ENCODE measurements at regions not wholly inside any gene's neighbourhood (a gene's known extent, or its start where the extent isn't known, plus 50 kb on each side); places are given as distances from the start of the nearest gene placed in this dataset.

DNA sequence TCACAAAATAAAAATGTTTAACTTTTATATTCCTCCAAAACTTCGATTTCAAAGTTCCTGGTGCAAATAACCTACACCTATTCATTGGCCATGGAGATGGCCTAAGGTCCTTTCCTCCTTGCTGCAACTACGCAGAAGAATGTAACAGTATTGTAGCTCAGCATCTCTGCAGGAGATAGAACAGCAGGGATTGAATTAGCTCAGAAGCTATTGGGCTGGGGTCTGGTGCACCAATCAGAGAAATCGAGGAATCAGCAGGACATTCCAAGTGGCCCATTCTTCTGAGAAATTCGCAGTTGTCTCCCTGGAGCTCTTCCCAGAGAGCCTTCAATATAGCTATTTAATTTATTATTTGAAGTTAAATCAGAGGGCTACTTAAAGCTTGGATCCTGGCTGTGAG, 560.6 kb downstream of the GATA3 start:
- no peak overlapping the region for H2AFZ ChIP-seq (ENCODE audit: insufficient read depth, low read length, poor library complexity)
- no peaks in the 10 kb centered on the region for H3K4me1 ChIP-seq (ENCODE audit: control insufficient read depth in 1 of 2, insufficient read depth in 2 of 2, low read length in 2 of 2)

DNA sequence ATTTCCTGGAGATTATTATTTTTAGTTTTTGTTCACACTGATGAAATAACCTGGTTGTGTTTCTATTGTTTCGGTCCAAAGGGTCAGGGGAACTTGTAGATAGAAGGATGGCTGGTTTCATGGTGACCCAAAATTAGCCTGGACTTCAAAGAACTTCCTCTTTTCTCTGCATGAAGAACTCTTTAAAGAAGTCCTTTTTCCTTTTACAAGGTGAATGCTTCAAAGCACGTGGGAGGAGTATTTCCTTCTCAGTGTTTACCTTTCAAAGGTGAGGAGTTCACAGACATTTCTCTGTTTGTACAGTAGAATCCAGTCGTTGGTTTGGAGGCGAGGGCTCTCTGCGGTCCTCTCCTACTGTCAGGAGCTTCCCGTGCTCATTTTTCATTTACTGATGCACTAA, 561.7 kb downstream of the GATA3 start:
- Histone ChIP-seq H3K79me1 (ENCODE audit: low read length) (no peaks in the 10 kb centered on the region), H3K9ac (ENCODE audit: low read length) (no peak overlapping the region), H3K23ac (ENCODE audit: low read length) (no peak overlapping the region), H3K4me2 (ENCODE audit: low read length) (no peak overlapping the region), H3K79me2 (ENCODE audit: control insufficient read depth, insufficient read depth, low read length, poor library complexity) (no peaks in the 10 kb centered on the region), H3K27ac (ENCODE audit: low read depth, low read length) (no peak overlapping the region), H3K14ac (ENCODE audit: low read length) (no peak overlapping the region), H3K4ac (ENCODE audit: low read depth, low read length) (no peak overlapping the region), H2BK12ac (ENCODE audit: low read length) (no peak overlapping the region), H4K8ac (ENCODE audit: low read depth, low read length) (no peak overlapping the region), H2AFZ (ENCODE audit: insufficient read depth, low read length, poor library complexity) (no peak overlapping the region), H3K9me3 (ENCODE audit: insufficient read depth, low read depth, low read length) (no peaks in the 10 kb centered on the region), H3K4me1 (ENCODE audit: control insufficient read depth in 1 of 2, insufficient read depth in 2 of 2, low read length in 2 of 2) (no peaks in the 10 kb centered on the region), H3K4me3 (ENCODE audit: low read depth, low read length) (no peak overlapping the region), H3K36me3 (ENCODE audit: control insufficient read depth in 1 of 2, insufficient read depth in 2 of 2, low read length in 2 of 2) (no peaks in the 10 kb centered on the region), H4K91ac (ENCODE audit: low read depth, low read length) (no peak overlapping the region), H2AK5ac (ENCODE audit: low read length) (no peak overlapping the region), H3K27me3 (ENCODE audit: insufficient read depth, low read length) (no peaks in the 10 kb centered on the region), H3K18ac (ENCODE audit: low read length) (no peak overlapping the region), H2BK120ac (ENCODE audit: insufficient read depth, low read length, poor library complexity) (no peak overlapping the region), H4K12ac (ENCODE audit: low read depth, low read length) (no peak overlapping the region), H2BK5ac (ENCODE audit: low read depth, low read length, poor library complexity) (no peak overlapping the region)
- DNase-seq = no peak
- no CpG with 5 or more reads among the region's 6 CpGs for WGBS (ENCODE audit: extremely low coverage, insufficient coverage, insufficient read length)

More for the DNA sequence above, 560.6 kb downstream of the GATA3 start:
- Histone ChIP-seq H4K91ac (ENCODE audit: low read depth, low read length) (no peak overlapping the region), H2BK12ac (ENCODE audit: low read length) (no peak overlapping the region), H4K8ac (ENCODE audit: low read depth, low read length) (no peak overlapping the region), H2AK5ac (ENCODE audit: low read length) (no peak overlapping the region), H3K36me3 (ENCODE audit: control insufficient read depth in 1 of 2, insufficient read depth in 2 of 2, low read length in 2 of 2) (no peaks in the 10 kb centered on the region), H3K14ac (ENCODE audit: low read length) (no peak overlapping the region), H4K12ac (ENCODE audit: low read depth, low read length) (no peak overlapping the region), H3K27me3 (ENCODE audit: insufficient read depth, low read length) (no peaks in the 10 kb centered on the region), H3K79me1 (ENCODE audit: low read length) (no peaks in the 10 kb centered on the region), H3K18ac (ENCODE audit: low read length) (no peak overlapping the region), H3K9ac (ENCODE audit: low read length) (no peak overlapping the region), H3K9me3 (ENCODE audit: insufficient read depth, low read depth, low read length) (no peaks in the 10 kb centered on the region), H3K4me3 (ENCODE audit: low read depth, low read length) (no peak overlapping the region), H2BK5ac (ENCODE audit: low read depth, low read length, poor library complexity) (no peak overlapping the region), H3K4me2 (ENCODE audit: low read length) (no peak overlapping the region), H3K27ac (ENCODE audit: low read depth, low read length) (no peak overlapping the region), H2BK120ac (ENCODE audit: insufficient read depth, low read length, poor library complexity) (no peak overlapping the region), H3K79me2 (ENCODE audit: control insufficient read depth, insufficient read depth, low read length, poor library complexity) (no peaks in the 10 kb centered on the region), H3K23ac (ENCODE audit: low read length) (no peak overlapping the region), H3K4ac (ENCODE audit: low read depth, low read length) (no peak overlapping the region)
- DNase-seq = no peak
- no CpG with 5 or more reads among the region's 4 CpGs for whole genome bisulfite sequencing (ENCODE audit: extremely low coverage, insufficient coverage, insufficient read length)

DNA sequence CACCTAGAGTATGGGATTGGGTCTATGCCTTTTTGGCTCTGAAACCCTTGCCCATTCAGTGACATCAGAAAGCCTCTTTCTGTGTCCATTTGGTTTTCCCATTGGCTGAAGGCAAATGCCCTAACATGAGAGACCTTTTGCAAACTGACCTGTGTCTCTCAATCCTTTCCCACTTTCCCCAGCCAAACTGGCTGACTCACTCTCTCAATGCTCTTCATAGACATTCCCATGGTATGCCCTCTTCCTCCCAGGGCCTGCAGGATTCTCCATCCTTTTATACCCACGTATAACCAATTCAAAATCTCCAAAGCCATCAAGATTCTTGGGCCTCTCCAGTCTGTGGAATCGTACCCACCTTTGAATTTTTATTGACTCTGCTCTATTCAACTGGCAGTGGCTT, 563.3 kb downstream of the GATA3 start:
- H2BK120ac ChIP-seq (ENCODE audit: insufficient read depth, low read length, poor library complexity) = no peak overlapping the region
- H3K27me3 ChIP-seq (ENCODE audit: insufficient read depth, low read length) = no peaks in the 10 kb centered on the region
- no peaks in the 10 kb centered on the region for H3K4me1 ChIP-seq (ENCODE audit: control insufficient read depth in 1 of 2, insufficient read depth in 2 of 2, low read length in 2 of 2)
- no peak overlapping the region for H3K27ac ChIP-seq (ENCODE audit: low read depth, low read length)
- no CpG with 5 or more reads among the region's 2 CpGs for WGBS (ENCODE audit: extremely low coverage, insufficient coverage, insufficient read length)
- no peak overlapping the region for H3K18ac ChIP-seq (ENCODE audit: low read length)
- DNase-seq = no peak
- H2AK5ac ChIP-seq (ENCODE audit: low read length) = no peak overlapping the region
- H2AFZ ChIP-seq (ENCODE audit: insufficient read depth, low read length, poor library complexity) = no peak overlapping the region
- H3K4me3 ChIP-seq (ENCODE audit: low read depth, low read length) = no peak overlapping the region
- H4K8ac ChIP-seq (ENCODE audit: low read depth, low read length) = no peak overlapping the region
- no peaks in the 10 kb centered on the region for H3K79me2 ChIP-seq (ENCODE audit: control insufficient read depth, insufficient read depth, low read length, poor library complexity)
- no peak overlapping the region for H3K9ac ChIP-seq (ENCODE audit: low read length)
- H3K36me3 ChIP-seq (ENCODE audit: control insufficient read depth in 1 of 2, insufficient read depth in 2 of 2, low read length in 2 of 2) = no peaks in the 10 kb centered on the region
- no peak overlapping the region for H3K4me2 ChIP-seq (ENCODE audit: low read length)
- H3K9me3 ChIP-seq (ENCODE audit: insufficient read depth, low read depth, low read length) = no peaks in the 10 kb centered on the region
- H3K79me1 ChIP-seq (ENCODE audit: low read length) = no peaks in the 10 kb centered on the region
- no peak overlapping the region for H4K91ac ChIP-seq (ENCODE audit: low read depth, low read length)
- H3K4ac ChIP-seq (ENCODE audit: low read depth, low read length) = no peak overlapping the region
- no peak overlapping the region for H4K12ac ChIP-seq (ENCODE audit: low read depth, low read length)
- no peak overlapping the region for H3K23ac ChIP-seq (ENCODE audit: low read length)
- H3K14ac ChIP-seq (ENCODE audit: low read length) = no peak overlapping the region
- H2BK5ac ChIP-seq (ENCODE audit: low read depth, low read length, poor library complexity) = no peak overlapping the region
- no peak overlapping the region for H2BK12ac ChIP-seq (ENCODE audit: low read length)

DNA sequence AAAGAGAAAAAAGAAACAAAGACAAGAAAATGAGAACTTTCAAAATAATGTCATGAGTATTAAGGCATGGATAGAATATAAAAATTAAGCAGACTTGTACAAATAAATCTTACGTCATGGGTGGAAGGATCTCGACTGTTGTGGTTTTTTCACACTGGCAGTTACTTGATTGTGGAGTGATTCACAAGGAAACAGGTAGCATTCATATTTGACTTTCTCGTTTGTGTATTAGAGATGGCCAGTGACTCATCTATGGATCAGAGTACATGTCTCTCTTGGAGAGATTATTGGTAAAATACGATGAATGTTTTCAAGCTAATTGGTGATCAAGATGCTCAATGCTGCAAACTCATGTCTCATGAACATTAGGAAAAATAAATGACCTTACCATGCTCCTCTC, 564.3 kb downstream of the GATA3 start:
- Histone ChIP-seq H2AK5ac (ENCODE audit: low read length) (no peak overlapping the region), H3K79me1 (ENCODE audit: low read length) (no peaks in the 10 kb centered on the region), H3K36me3 (ENCODE audit: control insufficient read depth in 1 of 2, insufficient read depth in 2 of 2, low read length in 2 of 2) (no peaks in the 10 kb centered on the region), H3K79me2 (ENCODE audit: control insufficient read depth, insufficient read depth, low read length, poor library complexity) (no peaks in the 10 kb centered on the region), H4K8ac (ENCODE audit: low read depth, low read length) (no peak overlapping the region), H4K12ac (ENCODE audit: low read depth, low read length) (no peak overlapping the region), H3K14ac (ENCODE audit: low read length) (no peak overlapping the region), H2BK120ac (ENCODE audit: insufficient read depth, low read length, poor library complexity) (no peak overlapping the region), H3K23ac (ENCODE audit: low read length) (no peak overlapping the region), H3K4me3 (ENCODE audit: low read depth, low read length) (no peak overlapping the region), H3K4ac (ENCODE audit: low read depth, low read length) (no peak overlapping the region), H4K91ac (ENCODE audit: low read depth, low read length) (no peak overlapping the region), H3K9ac (ENCODE audit: low read length) (no peak overlapping the region), H3K4me2 (ENCODE audit: low read length) (no peak overlapping the region), H3K18ac (ENCODE audit: low read length) (no peak overlapping the region), H2BK12ac (ENCODE audit: low read length) (no peak overlapping the region), H2BK5ac (ENCODE audit: low read depth, low read length, poor library complexity) (no peak overlapping the region), H3K27me3 (ENCODE audit: insufficient read depth, low read length) (no peaks in the 10 kb centered on the region), H3K27ac (ENCODE audit: low read depth, low read length) (no peak overlapping the region), H2AFZ (ENCODE audit: insufficient read depth, low read length, poor library complexity) (no peak overlapping the region), H3K9me3 (ENCODE audit: insufficient read depth, low read depth, low read length) (no peaks in the 10 kb centered on the region), H3K4me1 (ENCODE audit: control insufficient read depth in 1 of 2, insufficient read depth in 2 of 2, low read length in 2 of 2) (no peaks in the 10 kb centered on the region)
- no CpG with 5 or more reads among the region's 4 CpGs for WGBS (ENCODE audit: extremely low coverage, insufficient coverage, insufficient read length)
- no peak for DNase-seq
